ENCODE measurements at regions not wholly inside any gene's neighbourhood (a gene's known extent, or its start where the extent isn't known, plus 50 kb on each side); places are given as distances from the start of the nearest gene placed in this dataset.

DNA sequence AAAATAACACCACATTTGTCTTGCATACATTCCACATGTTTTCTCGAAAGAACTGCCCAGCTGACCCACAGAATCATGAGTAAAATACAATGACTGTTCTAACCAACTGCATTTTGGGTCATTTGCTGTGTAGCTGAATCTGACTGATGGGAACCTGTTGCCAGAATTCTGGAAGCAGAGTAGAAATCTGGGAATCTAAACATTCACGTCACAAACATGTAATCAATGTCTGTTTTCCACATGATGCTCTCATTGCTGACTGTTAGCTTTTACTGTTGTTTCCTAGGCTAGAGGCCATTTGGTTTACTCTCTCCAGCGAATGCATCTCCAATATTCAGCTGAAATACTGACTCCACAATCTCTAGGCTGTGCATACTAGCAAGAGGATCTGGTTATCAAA lies 710.1 kb downstream of the KCNJ2 start:
- TF ChIP-seq POLR2AphosphoS5 (IDR thresholded peaks at IDR 0.05; ENCODE audit: borderline replicate concordance, low read depth, low read length) (no peak), EZH2 (IDR thresholded peaks at IDR 0.05) (no peak), FOXP2 (optimal IDR thresholded peaks at IDR 0.05; ENCODE audit: control extremely low read depth, extremely low read length, insufficient read depth) (no peak)
